ENCODE measurements at regions not wholly inside any gene's neighbourhood (a gene's known extent, or its start where the extent isn't known, plus 50 kb on each side); places are given as distances from the start of the nearest gene placed in this dataset.
A peak's percentile ranks its signal among the peaks of the same experiment; 100 is the strongest.

GRCh38 chr10:42431095-42431494, 207.3 kb downstream of the ZNF33B start:
- DNase-seq (ENCODE audit: low read depth in 1 of 2, low spot score in 1 of 2), result no peak
- H3K27me3 ChIP-seq, result no peaks in the 10 kb centered on the region
- H3K4me3 ChIP-seq, result no peak overlapping the region
- H3K9me3 ChIP-seq (ENCODE audit: low read depth), result no peaks in the 10 kb centered on the region
- no peaks in the 10 kb centered on the region for H3K36me3 ChIP-seq
- H3K4me1 ChIP-seq (ENCODE audit: low read depth), result no peaks in the 10 kb centered on the region
- no peak for TF ChIP-seq CTCF (IDR thresholded peaks at IDR 0.05; ENCODE audit: low read depth, low read length)
- no peak overlapping the region for H3K27ac ChIP-seq

- H3K36me3 ChIP-seq, result no peaks in the 10 kb centered on the region
- TF ChIP-seq CTCF (IDR thresholded peaks at IDR 0.05; ENCODE audit: low read depth, low read length), result peak; percentile 18
- H3K27me3 ChIP-seq, result no peaks in the 10 kb centered on the region
- no peaks in the 10 kb centered on the region for H3K9me3 ChIP-seq (ENCODE audit: low read depth)
- peak in 1 of 2 donors; percentile 3 for DNase-seq (ENCODE audit: low read depth in 1 of 2, low spot score in 1 of 2)
- H3K4me1 ChIP-seq (ENCODE audit: low read depth), result no peaks in the 10 kb centered on the region
- H3K27ac ChIP-seq, result no peak overlapping the region
- H3K4me3 ChIP-seq, result no peak overlapping the region
Observed at GRCh38 chr10:42428534-42428933, 209.8 kb downstream of the ZNF33B start.

- Histone ChIP-seq H3K27ac (no peak overlapping the region), H3K9me3 (ENCODE audit: low read depth) (no peaks in the 10 kb centered on the region), H3K4me3 (no peak overlapping the region), H3K27me3 (no peaks in the 10 kb centered on the region), H3K4me1 (ENCODE audit: low read depth) (no peaks in the 10 kb centered on the region), H3K36me3 (no peaks in the 10 kb centered on the region)
- DNase-seq (ENCODE audit: low read depth in 1 of 2, low spot score in 1 of 2), result no peak
- TF ChIP-seq CTCF (IDR thresholded peaks at IDR 0.05; ENCODE audit: low read depth, low read length), result no peak
Observed at GRCh38 chr10:42422911-42423310, 215.5 kb downstream of the ZNF33B start.

GRCh38 chr10:42421812-42422211, 216.6 kb downstream of the ZNF33B start:
- no peak for TF ChIP-seq CTCF (IDR thresholded peaks at IDR 0.05; ENCODE audit: low read depth, low read length)
- no peaks in the 10 kb centered on the region for H3K27me3 ChIP-seq
- no peak for DNase-seq (ENCODE audit: low read depth in 1 of 2, low spot score in 1 of 2)
- H3K36me3 ChIP-seq, result no peaks in the 10 kb centered on the region
- H3K9me3 ChIP-seq (ENCODE audit: low read depth), result no peaks in the 10 kb centered on the region
- no peak overlapping the region for H3K27ac ChIP-seq
- no peak overlapping the region for H3K4me3 ChIP-seq
- H3K4me1 ChIP-seq (ENCODE audit: low read depth), result no peaks in the 10 kb centered on the region

GRCh38 chr10:42419789-42420188, 218.6 kb downstream of the ZNF33B start:
- Histone ChIP-seq H3K27ac (no peak overlapping the region), H3K4me1 (ENCODE audit: low read depth) (no peaks in the 10 kb centered on the region), H3K9me3 (ENCODE audit: low read depth) (no peaks in the 10 kb centered on the region), H3K4me3 (no peak overlapping the region), H3K27me3 (no peaks in the 10 kb centered on the region), H3K36me3 (no peaks in the 10 kb centered on the region)
- DNase-seq (ENCODE audit: low read depth in 1 of 2, low spot score in 1 of 2), result no peak
- TF ChIP-seq CTCF (IDR thresholded peaks at IDR 0.05; ENCODE audit: low read depth, low read length), result no peak
